K562 (cell line): ENCODE measurements at regions not wholly inside any gene's neighbourhood (a gene's known extent, or its start where the extent isn't known, plus 50 kb on each side); places are given as distances from the start of the nearest gene placed in this dataset.

Source experiments
- ATAC-seq: fragments of 200-7000 bp; cut with Tn5 transposase; 3 replicates; pipeline ENCODE4 v1.9.1; 2020; ENCODE audit warnings: moderate library complexity
- BruUV-seq: library from RNA; stranded (reverse); fragments of 400-500 nt; replicated peaks from 2 replicates; lab custom pipeline; 2021; lab: Mats Ljungman, UMichigan
- CTCF ChIA-PET: fragments of 300-600 bp; formaldehyde crosslinking; extraction: SDS; loops from one replicate; lab custom pipeline; 2021; ENCODE audit warnings: low intra/inter-chr PET ratio; lab: Yijun Ruan, JAX
- POLR2A ChIA-PET: fragments of 300-600, 350-650 bp; sonication (Branson Sonifier 250); formaldehyde crosslinking; extraction: SDS; loops from one replicate; lab custom pipeline; 2021; ENCODE audit warnings: antibody characterized with exemption, inconsistent platforms; lab: Yijun Ruan, JAX
- DNase-seq, 4 experiments: peaks; one replicate each; pipeline versions ENCODE4 v3.0.0 to v3.0.0-alpha.2; 2011 to 2018; ENCODE audit warnings: low spot score in 3 of 4, mixed read lengths in 3 of 4; ENCODE audit errors: extremely low read depth in 1 of 4
- FAIRE-seq: peaks from 2 replicates; lab custom pipeline; 2011; peaks lifted over from hg19 to GRCh38; lab: Jason Lieb, UNC
- H2AFZ ChIP-seq: 2 replicates; pipeline ENCODE4 v1.6.0; 2011; ENCODE audit warnings: low read depth, low read length, control low read depth, inconsistent platforms
- H3K27ac ChIP-seq: fragments of 200-600 bp; 3 replicates; pipeline ENCODE4 v1.8.0; 2011; ENCODE audit warnings: low read depth, mild to moderate bottlenecking, control low read depth, inconsistent platforms, low read length, moderate library complexity, mixed read lengths; ENCODE audit errors: extremely low read depth
- H3K27me3 ChIP-seq, 2 experiments: fragments of 300-600 bp in 1 of 2; 2 replicates in 1 of 2; 3 replicates in 1 of 2; pipeline versions ENCODE4 v1.6.0 to v1.8.0; 2011; ENCODE audit warnings: inconsistent platforms in 2 of 2, low read length in 2 of 2, mild to moderate bottlenecking in 1 of 2, mixed read lengths in 1 of 2, moderate library complexity in 1 of 2; ENCODE audit not compliant: control insufficient read depth in 2 of 2, insufficient read depth in 2 of 2
- H3K36me3 ChIP-seq: fragments of 300-600 bp; 3 replicates; pipeline ENCODE4 v1.8.0; 2011; ENCODE audit warnings: mild to moderate bottlenecking, low read length, inconsistent platforms; ENCODE audit not compliant: control insufficient read depth, insufficient read depth
- H3K4me1 ChIP-seq, 2 experiments: fragments of 200-600 bp in 1 of 2; replicated peaks in 1 of 2; 2 replicates in 1 of 2; 3 replicates in 1 of 2; pipeline versions ENCODE4 v1.5.1 to v1.8.0; 2011; ENCODE audit warnings: inconsistent platforms in 2 of 2, low read length in 2 of 2, mild to moderate bottlenecking in 1 of 2, mixed read lengths in 1 of 2, moderate library complexity in 1 of 2; ENCODE audit not compliant: control insufficient read depth in 2 of 2, insufficient read depth in 2 of 2
- H3K4me2 ChIP-seq: 2 replicates; pipeline ENCODE4 v1.6.1; 2011; ENCODE audit warnings: low read length, control low read depth, inconsistent platforms, mixed read lengths; ENCODE audit not compliant: insufficient read depth
- H3K4me3 ChIP-seq: fragments of 200-600 bp; sonication (generic), shearing (Covaris generic); 2 replicates; pipeline ENCODE4 v1.5.1; 2016; ENCODE audit warnings: control low read depth, inconsistent platforms
- H3K79me2 ChIP-seq: fragments of 200-600 bp; 3 replicates; pipeline ENCODE4 v1.8.0; 2011; ENCODE audit warnings: low read length, inconsistent platforms; ENCODE audit not compliant: control insufficient read depth, insufficient read depth
- H3K9ac ChIP-seq, 2 experiments: 2 replicates each; pipeline versions ENCODE4 v1.6.0 to v1.6.1; 2011; ENCODE audit warnings: low read depth in 2 of 2, low read length in 2 of 2, control low read depth in 1 of 2, inconsistent platforms in 1 of 2, mild to moderate bottlenecking in 1 of 2, mixed read lengths in 1 of 2; ENCODE audit not compliant: insufficient read depth in 1 of 2
- H3K9me1 ChIP-seq: one replicate; pipeline ENCODE4 v1.6.0; 2011; ENCODE audit warnings: inconsistent platforms, mild to moderate bottlenecking, low read length, moderate library complexity; ENCODE audit not compliant: control insufficient read depth, insufficient read depth
- H3K9me3 ChIP-seq: replicated peaks from 2 replicates; pipeline ENCODE4 v1.5.1; 2011; ENCODE audit warnings: low read depth, low read length, inconsistent platforms; ENCODE audit not compliant: control insufficient read depth, insufficient read depth
- H4K20me1 ChIP-seq: replicated peaks from 2 replicates; pipeline ENCODE4 v1.6.1; 2011; ENCODE audit warnings: low read length, inconsistent platforms, mixed read lengths; ENCODE audit not compliant: control insufficient read depth, insufficient read depth
- MCM7 ChIP-seq, 2 experiments: fragments of 450-650 bp; IDR thresholded peaks; 2 replicates each; pipeline ENCODE4 v1.6.1; 2016 to 2018
- SAP30 ChIP-seq: fragments of 200-600 bp; sonication (generic); IDR thresholded peaks from 2 replicates; pipeline ENCODE4 v1.6.1; 2012; ENCODE audit warnings: borderline replicate concordance, low read depth, mild to moderate bottlenecking, moderate library complexity, low read length, control low read depth, inconsistent platforms; ENCODE audit not compliant: insufficient read depth, poor library complexity, severe bottlenecking
- SOX6 ChIP-seq: fragments of 450-650 bp; IDR thresholded peaks from 2 replicates; pipeline ENCODE4 v1.6.1; 2014; ENCODE audit warnings: mild to moderate bottlenecking
- TEAD2 ChIP-seq: fragments of 450-650 bp; IDR thresholded peaks from 2 replicates; pipeline ENCODE4 v1.6.1; 2016; ENCODE audit warnings: missing genetic modification characterization, control low read depth, missing compliant biosample characterization
- WGBS: fragments of 100-300 bp; shearing (Covaris generic); methylation state at CpG from one replicate; pipeline ENCODE4 v1.1.6; 2016; ENCODE audit warnings: low coverage, mixed read lengths; ENCODE audit not compliant: insufficient coverage; ENCODE audit errors: missing lambda C conversion rate; 5-methylcytosine and 5-hydroxymethylcytosine counted together
- in situ Hi-C: fragments of 300-500 bp; cut with MboI; formaldehyde crosslinking; loops from 4 replicates; pipeline ENCODE4 v1.15.0; 2018; ENCODE audit warnings: inconsistent platforms, mixed read lengths
- intact Hi-C: fragments of 100-400 bp; cut with micrococcal nuclease; formaldehyde crosslinking; loops from 2 replicates; pipeline ENCODE4 v1.14.2; 2022
- TF ChIP-seq, protein P1 (sequence below): sonication (generic); formaldehyde crosslinking; IDR thresholded peaks from 2 replicates; pipeline ENCODE4 v1.8.1; 2023; ENCODE audit warnings: mild to moderate bottlenecking, missing genetic modification reagents
- TF ChIP-seq, protein P2 (sequence below), 2 experiments: fragments of 450-650 bp in 1 of 2; sonication (generic) in 1 of 2; formaldehyde crosslinking in 1 of 2; IDR thresholded peaks; 2 replicates each; pipeline versions ENCODE4 v1.7.1 to v1.9.0; 2016 to 2022; ENCODE audit warnings: inconsistent platforms in 1 of 2, mild to moderate bottlenecking in 1 of 2, missing genetic modification reagents in 1 of 2

DNA sequence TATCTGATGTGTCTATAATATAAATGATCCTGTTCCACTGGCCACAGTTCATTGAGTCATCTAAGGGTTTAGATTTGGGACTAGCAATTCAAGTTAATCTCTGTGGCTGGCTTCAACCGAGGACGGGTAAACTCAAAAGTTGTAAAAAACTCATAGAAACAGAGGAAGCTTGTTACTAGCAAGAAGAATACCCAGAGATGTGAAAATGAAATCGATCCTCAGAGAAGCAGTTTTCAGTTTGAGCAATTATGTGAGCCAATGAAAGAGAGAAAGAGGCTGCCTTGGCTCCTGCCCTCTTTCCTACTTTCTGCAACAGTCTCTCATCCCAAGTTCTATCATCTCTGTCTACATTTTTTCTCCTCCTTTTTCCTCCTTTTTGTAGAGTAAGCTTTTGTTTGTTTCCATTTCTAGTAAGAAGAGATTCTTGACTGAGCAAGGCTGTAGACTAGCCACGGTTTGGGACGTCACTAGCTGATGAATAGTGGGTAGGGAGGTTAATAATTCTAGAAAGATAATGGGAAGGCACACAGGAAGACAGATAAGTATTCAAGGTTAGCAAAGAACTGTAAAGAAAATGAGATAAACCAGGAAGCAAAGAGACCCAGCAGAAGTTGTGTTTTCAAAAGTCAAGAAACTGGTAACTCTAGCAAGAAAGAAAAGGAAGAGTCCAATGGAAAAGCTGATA, 298.9 kb upstream of the NR2F2 start:
- Histone ChIP-seq H2AFZ (peak overlapping the region; percentile 63), H3K4me3 (no peak overlapping the region), H3K9me3 (no peaks in the 10 kb centered on the region), H3K27me3 (no peaks in the 10 kb centered on the region), H3K4me2 (no peak overlapping the region), H3K27ac (no peak overlapping the region), H3K36me3 (no peaks in the 10 kb centered on the region), H3K9ac (no peak overlapping the region), H4K20me1 (no peaks in the 10 kb centered on the region), H3K9me1 (no peaks in the 10 kb centered on the region)
- intact Hi-C loops: no loop called here
- DNase-seq: no peak
- ChIA-PET POLR2A (no interaction called here), CTCF (no interaction called here)
- no TSS peak for BruUV-seq
- 28% methylated on average over 5 of the region's 5 CpGs for WGBS
- no peak for FAIRE-seq
- TF ChIP-seq, protein P1, sequence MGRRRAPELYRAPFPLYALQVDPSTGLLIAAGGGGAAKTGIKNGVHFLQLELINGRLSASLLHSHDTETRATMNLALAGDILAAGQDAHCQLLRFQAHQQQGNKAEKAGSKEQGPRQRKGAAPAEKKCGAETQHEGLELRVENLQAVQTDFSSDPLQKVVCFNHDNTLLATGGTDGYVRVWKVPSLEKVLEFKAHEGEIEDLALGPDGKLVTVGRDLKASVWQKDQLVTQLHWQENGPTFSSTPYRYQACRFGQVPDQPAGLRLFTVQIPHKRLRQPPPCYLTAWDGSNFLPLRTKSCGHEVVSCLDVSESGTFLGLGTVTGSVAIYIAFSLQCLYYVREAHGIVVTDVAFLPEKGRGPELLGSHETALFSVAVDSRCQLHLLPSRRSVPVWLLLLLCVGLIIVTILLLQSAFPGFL (CRISPR knock-in tag): no peak
- TF ChIP-seq, protein P2, sequence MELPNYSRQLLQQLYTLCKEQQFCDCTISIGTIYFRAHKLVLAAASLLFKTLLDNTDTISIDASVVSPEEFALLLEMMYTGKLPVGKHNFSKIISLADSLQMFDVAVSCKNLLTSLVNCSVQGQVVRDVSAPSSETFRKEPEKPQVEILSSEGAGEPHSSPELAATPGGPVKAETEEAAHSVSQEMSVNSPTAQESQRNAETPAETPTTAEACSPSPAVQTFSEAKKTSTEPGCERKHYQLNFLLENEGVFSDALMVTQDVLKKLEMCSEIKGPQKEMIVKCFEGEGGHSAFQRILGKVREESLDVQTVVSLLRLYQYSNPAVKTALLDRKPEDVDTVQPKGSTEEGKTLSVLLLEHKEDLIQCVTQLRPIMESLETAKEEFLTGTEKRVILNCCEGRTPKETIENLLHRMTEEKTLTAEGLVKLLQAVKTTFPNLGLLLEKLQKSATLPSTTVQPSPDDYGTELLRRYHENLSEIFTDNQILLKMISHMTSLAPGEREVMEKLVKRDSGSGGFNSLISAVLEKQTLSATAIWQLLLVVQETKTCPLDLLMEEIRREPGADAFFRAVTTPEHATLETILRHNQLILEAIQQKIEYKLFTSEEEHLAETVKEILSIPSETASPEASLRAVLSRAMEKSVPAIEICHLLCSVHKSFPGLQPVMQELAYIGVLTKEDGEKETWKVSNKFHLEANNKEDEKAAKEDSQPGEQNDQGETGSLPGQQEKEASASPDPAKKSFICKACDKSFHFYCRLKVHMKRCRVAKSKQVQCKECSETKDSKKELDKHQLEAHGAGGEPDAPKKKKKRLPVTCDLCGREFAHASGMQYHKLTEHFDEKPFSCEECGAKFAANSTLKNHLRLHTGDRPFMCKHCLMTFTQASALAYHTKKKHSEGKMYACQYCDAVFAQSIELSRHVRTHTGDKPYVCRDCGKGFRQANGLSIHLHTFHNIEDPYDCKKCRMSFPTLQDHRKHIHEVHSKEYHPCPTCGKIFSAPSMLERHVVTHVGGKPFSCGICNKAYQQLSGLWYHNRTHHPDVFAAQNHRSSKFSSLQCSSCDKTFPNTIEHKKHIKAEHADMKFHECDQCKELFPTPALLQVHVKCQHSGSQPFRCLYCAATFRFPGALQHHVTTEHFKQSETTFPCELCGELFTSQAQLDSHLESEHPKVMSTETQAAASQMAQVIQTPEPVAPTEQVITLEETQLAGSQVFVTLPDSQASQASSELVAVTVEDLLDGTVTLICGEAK (IDR thresholded peaks at IDR 0.05): no peak
- TF ChIP-seq, protein P2 (CRISPR knock-in tag; IDR thresholded peaks at IDR 0.05): no peak
- no peak for TF ChIP-seq SOX6
- no peak for TF ChIP-seq SAP30
- no peak for TF ChIP-seq TEAD2
- no peak for TF ChIP-seq MCM7 (IDR thresholded peaks at IDR 0.05)
- TF ChIP-seq, all 486 proteins: peak for 0
- in situ Hi-C loops: no loop called here
- 0 out of 5 replicates have a peak, but pooled peaks cover 0 to 9% of the 10 kb centered on the region in 2 experiments for H3K4me1 ChIP-seq
- ATAC-seq: no peak; the same call in 2 of the 3 replicates
- H3K79me2 ChIP-seq: no peaks in the 10 kb centered on the region
